ENCODE measurements at regions not wholly inside any gene's neighbourhood (a gene's known extent, or its start where the extent isn't known, plus 50 kb on each side); places are given as distances from the start of the nearest gene placed in this dataset.

- 100% methylated on average over 2 of the region's 5 CpGs for WGBS (ENCODE audit: insufficient coverage)
- Mint-ChIP-seq H3K4me1 (no peaks in the 10 kb centered on the region), H3K9me3 (peaks cover 3 to 16% (median 5%) of the 10 kb centered on the region in 7 donors), H3K4me3 (no peak overlapping the region), H3K36me3 (no peaks in the 10 kb centered on the region), H3K27me3 (ENCODE audit: low read depth in 3 of 3) (peaks cover 0 to 1% (median 0%) of the 10 kb centered on the region in 3 donors), H3K27ac (no peak overlapping the region)
- no peaks in the 10 kb centered on the region for H3K27me3 ChIP-seq (ENCODE audit: control insufficient read depth in 2 of 2, insufficient read depth in 2 of 2, low read length in 2 of 2)
- DNase-seq = no peak
- intact Hi-C loops (cut with micrococcal nuclease) = no loop called here
- H3K4me1 ChIP-seq (ENCODE audit: control insufficient read depth in 1 of 2, insufficient read depth in 2 of 2, low read length in 2 of 2) = no peaks in the 10 kb centered on the region
- no peak overlapping the region for H2AFZ ChIP-seq (ENCODE audit: insufficient read depth, low read depth, low read length, poor library complexity, severe bottlenecking)
- H3K27ac ChIP-seq (ENCODE audit: low read depth in 1 of 2, low read length in 2 of 2) = no peak overlapping the region
- no peak for TF ChIP-seq CTCF (IDR thresholded peaks at IDR 0.05)
- H3K4me3 ChIP-seq (replicated peaks in 1 of 3; ENCODE audit: low read depth in 2 of 3, low read length in 3 of 3) = no peak overlapping the region
- peaks cover 0 to 3% of the 10 kb centered on the region in 2 donors for H3K9me3 ChIP-seq (replicated peaks in 1 of 2; ENCODE audit: control insufficient read depth in 1 of 2, insufficient read depth in 1 of 2, low read length in 2 of 2)
- no peaks in the 10 kb centered on the region for H4K20me1 ChIP-seq (ENCODE audit: insufficient read depth, low read length)
- no peak overlapping the region for H3K4me2 ChIP-seq (replicated peaks; ENCODE audit: extremely low read depth, low read length, poor library complexity, severe bottlenecking)
- H3K9ac ChIP-seq (ENCODE audit: insufficient read depth, low read length, poor library complexity, severe bottlenecking) = no peak overlapping the region
- no peaks in the 10 kb centered on the region for H3K79me2 ChIP-seq (ENCODE audit: insufficient read depth, low read length)
- no peaks in the 10 kb centered on the region for H3K36me3 ChIP-seq (replicated peaks in 1 of 2; ENCODE audit: control insufficient read depth in 1 of 2, insufficient read depth in 2 of 2, low read length in 2 of 2)
Measured at GRCh38 chr16:13633391-13633861, 286.5 kb upstream of the ERCC4 start.

- 100% methylated on average over 1 of the region's 1 CpG for WGBS (ENCODE audit: insufficient coverage)
- H3K27ac ChIP-seq (ENCODE audit: low read depth in 1 of 2, low read length in 2 of 2) = no peak overlapping the region
- H3K9ac ChIP-seq (ENCODE audit: insufficient read depth, low read length, poor library complexity, severe bottlenecking) = no peak overlapping the region
- Mint-ChIP-seq H3K4me1 (no peaks in the 10 kb centered on the region), H3K9me3 (peaks cover 3 to 16% (median 9%) of the 10 kb centered on the region in 7 donors), H3K27ac (peak overlapping the region in 1 of 7 donors; percentile 35), H3K27me3 (ENCODE audit: low read depth in 3 of 3) (peaks cover 0 to 1% (median 0%) of the 10 kb centered on the region in 3 donors), H3K4me3 (no peak overlapping the region), H3K36me3 (no peaks in the 10 kb centered on the region)
- no peaks in the 10 kb centered on the region for H3K27me3 ChIP-seq (ENCODE audit: control insufficient read depth in 2 of 2, insufficient read depth in 2 of 2, low read length in 2 of 2)
- H2AFZ ChIP-seq (ENCODE audit: insufficient read depth, low read depth, low read length, poor library complexity, severe bottlenecking) = no peak overlapping the region
- H3K4me1 ChIP-seq (ENCODE audit: control insufficient read depth in 1 of 2, insufficient read depth in 2 of 2, low read length in 2 of 2) = no peaks in the 10 kb centered on the region
- peaks cover 0 to 3% of the 10 kb centered on the region in 2 donors for H3K9me3 ChIP-seq (replicated peaks in 1 of 2; ENCODE audit: control insufficient read depth in 1 of 2, insufficient read depth in 1 of 2, low read length in 2 of 2)
- TF ChIP-seq CTCF (IDR thresholded peaks at IDR 0.05) = no peak
- H3K79me2 ChIP-seq (ENCODE audit: insufficient read depth, low read length) = no peaks in the 10 kb centered on the region
- no peak overlapping the region for H3K4me2 ChIP-seq (replicated peaks; ENCODE audit: extremely low read depth, low read length, poor library complexity, severe bottlenecking)
- DNase-seq = no peak
- no peak overlapping the region for H3K4me3 ChIP-seq (replicated peaks in 1 of 3; ENCODE audit: low read depth in 2 of 3, low read length in 3 of 3)
- intact Hi-C loops (cut with micrococcal nuclease) = no loop called here
- H4K20me1 ChIP-seq (ENCODE audit: insufficient read depth, low read length) = no peaks in the 10 kb centered on the region
- H3K36me3 ChIP-seq (replicated peaks in 1 of 2; ENCODE audit: control insufficient read depth in 1 of 2, insufficient read depth in 2 of 2, low read length in 2 of 2) = no peaks in the 10 kb centered on the region
Measured at GRCh38 chr16:13634253-13634652, 285.7 kb upstream of the ERCC4 start.

Measured in CD14-positive monocyte (primary cell).